Esophagus squamous epithelium (tissue), 5 donors: ENCODE measurements at regions not wholly inside any gene's neighbourhood (a gene's known extent, or its start where the extent isn't known, plus 50 kb on each side); places are given as distances from the start of the nearest gene placed in this dataset.

ENCODE experiments used
- DNase-seq: peaks from one replicate; lab custom pipeline; 2025; lab: John Stamatoyannopoulos, UW
- H3K27ac ChIP-seq, 4 donors: fragments of 200-600 bp; sonication (generic); one replicate each; pipeline ENCODE4 v1.5.1; 2016 to 2019; ENCODE audit warnings: mild to moderate bottlenecking in 1 of 4
- H3K27me3 ChIP-seq, 4 donors: fragments of 200-600 bp; sonication (generic); 1 replicate in 3 of 4; 2 replicates in 1 of 4; pipeline versions ENCODE4 v1.5.1 to v1.6.0; 2017 to 2021; ENCODE audit warnings: antibody characterized with exemption in 1 of 4
- H3K36me3 ChIP-seq, 3 donors: fragments of 200-600 bp; sonication (generic); one replicate each; pipeline ENCODE4 v1.5.1; 2016 to 2019
- H3K4me1 ChIP-seq, 3 donors: fragments of 200-600 bp; sonication (generic); one replicate each; pipeline ENCODE4 v1.5.1; 2017 to 2019
- H3K4me3 ChIP-seq, 4 donors: fragments of 200-600 bp; sonication (generic); 1 replicate in 3 of 4; 2 replicates in 1 of 4; pipeline ENCODE4 v1.5.1; 2016 to 2019; ENCODE audit warnings: mild to moderate bottlenecking in 2 of 4, moderate library complexity in 1 of 4
- H3K9me3 ChIP-seq, 3 donors: fragments of 200-600 bp; sonication (generic); one replicate each; pipeline ENCODE4 v1.5.1; 2016 to 2019
- POLR2A ChIP-seq, 4 donors: fragments of 450-650 bp; IDR thresholded peaks; one replicate each; pipeline ENCODE4 v1.6.1; 2017; ENCODE audit warnings: antibody characterized with exemption in 4 of 4, mild to moderate bottlenecking in 4 of 4, moderate library complexity in 3 of 4
- WGBS, 2 donors: methylation state at CpG; one replicate each; pipeline ENCODE4 v1.1.5; 2018; 5-methylcytosine and 5-hydroxymethylcytosine counted together
- intact Hi-C: fragments of 100-400 bp; cut with DNase I; formaldehyde crosslinking; loops from one replicate; pipeline ENCODE4 v1.15.0; 2022
- TF ChIP-seq, protein P1 (sequence below), 6 experiments: fragments of 450-650 bp in 4 of 6; fragments of 200-600 bp in 2 of 6; sonication (generic) in 2 of 6; IDR thresholded peaks; one replicate each; pipeline ENCODE4 v1.5.1; 2016 to 2019; ENCODE audit warnings: antibody characterized with exemption in 6 of 6, mild to moderate bottlenecking in 4 of 6, moderate library complexity in 4 of 6
- donor health status: DM: yes; HTN: yes; CAD: no.

DNA sequence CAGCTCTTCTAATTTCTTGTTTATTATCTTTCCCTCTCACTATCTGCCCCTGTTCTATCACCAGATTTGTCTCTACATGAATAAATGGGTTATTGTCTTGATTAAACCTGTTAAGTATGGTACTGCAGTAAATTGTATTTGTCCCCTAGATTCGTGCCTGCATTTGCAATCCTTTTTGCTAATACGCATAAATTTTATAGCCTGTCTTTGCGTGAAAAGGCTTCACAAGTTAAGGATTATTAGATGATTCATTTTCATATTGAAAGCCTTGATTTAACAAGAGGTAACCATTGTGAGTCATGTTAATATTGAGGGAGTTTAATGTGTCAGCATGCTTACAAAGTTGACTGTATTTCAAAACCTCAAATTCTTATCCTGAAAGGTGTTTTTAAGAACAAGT lies 204.6 kb downstream of the PCSK1 start:
- TF ChIP-seq, protein P1, sequence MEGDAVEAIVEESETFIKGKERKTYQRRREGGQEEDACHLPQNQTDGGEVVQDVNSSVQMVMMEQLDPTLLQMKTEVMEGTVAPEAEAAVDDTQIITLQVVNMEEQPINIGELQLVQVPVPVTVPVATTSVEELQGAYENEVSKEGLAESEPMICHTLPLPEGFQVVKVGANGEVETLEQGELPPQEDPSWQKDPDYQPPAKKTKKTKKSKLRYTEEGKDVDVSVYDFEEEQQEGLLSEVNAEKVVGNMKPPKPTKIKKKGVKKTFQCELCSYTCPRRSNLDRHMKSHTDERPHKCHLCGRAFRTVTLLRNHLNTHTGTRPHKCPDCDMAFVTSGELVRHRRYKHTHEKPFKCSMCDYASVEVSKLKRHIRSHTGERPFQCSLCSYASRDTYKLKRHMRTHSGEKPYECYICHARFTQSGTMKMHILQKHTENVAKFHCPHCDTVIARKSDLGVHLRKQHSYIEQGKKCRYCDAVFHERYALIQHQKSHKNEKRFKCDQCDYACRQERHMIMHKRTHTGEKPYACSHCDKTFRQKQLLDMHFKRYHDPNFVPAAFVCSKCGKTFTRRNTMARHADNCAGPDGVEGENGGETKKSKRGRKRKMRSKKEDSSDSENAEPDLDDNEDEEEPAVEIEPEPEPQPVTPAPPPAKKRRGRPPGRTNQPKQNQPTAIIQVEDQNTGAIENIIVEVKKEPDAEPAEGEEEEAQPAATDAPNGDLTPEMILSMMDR (IDR thresholded peaks at IDR 0.05): no peak
- TF ChIP-seq POLR2A (IDR thresholded peaks at IDR 0.05): no peak
- Histone ChIP-seq H3K27me3 (no peaks in the 10 kb centered on the region), H3K4me1 (peaks cover 0 to 28% (median 0%) of the 10 kb centered on the region in 3 donors), H3K9me3 (no peaks in the 10 kb centered on the region), H3K27ac (peak overlapping the region; percentile 13 to 62 (median 42)), H3K4me3 (no peak overlapping the region), H3K36me3 (no peaks in the 10 kb centered on the region)
- DNase-seq: no peak
- intact Hi-C loops: no loop called here
- 32 to 46% methylated on average over 3 of the region's 3 CpGs for WGBS, 2 donors

DNA sequence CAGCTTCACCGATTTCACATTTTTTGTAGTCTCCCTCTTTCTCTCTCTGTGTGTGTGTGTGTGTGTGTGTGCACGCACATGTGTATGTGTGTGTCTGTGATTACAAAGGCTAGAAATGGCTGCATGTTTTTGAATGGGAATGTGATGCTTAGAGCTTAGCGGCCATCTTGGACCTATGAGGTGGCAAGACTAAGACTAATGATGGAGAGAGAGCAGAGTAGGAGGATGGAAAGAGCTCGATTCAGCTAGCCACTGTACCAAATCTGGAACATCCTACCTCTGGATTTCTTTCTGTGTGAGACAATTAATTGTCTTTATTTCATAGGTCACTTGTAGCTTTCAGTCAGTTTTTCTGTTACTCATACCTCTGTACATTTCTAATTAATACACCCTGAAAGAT lies 205.1 kb downstream of the PCSK1 start:
- Histone ChIP-seq H3K36me3 (no peaks in the 10 kb centered on the region), H3K4me3 (no peak overlapping the region), H3K27me3 (no peaks in the 10 kb centered on the region), H3K9me3 (no peaks in the 10 kb centered on the region), H3K27ac (peak overlapping the region; percentile 13 to 62 (median 42)), H3K4me1 (peaks cover 0 to 28% (median 0%) of the 10 kb centered on the region in 3 donors)
- no peak for DNase-seq
- intact Hi-C loops: no loop called here
- TF ChIP-seq, protein P1 (IDR thresholded peaks at IDR 0.05): no peak
- no peak for TF ChIP-seq POLR2A (IDR thresholded peaks at IDR 0.05)
- WGBS, 2 donors: 77 to 80% methylated on average over 4 of the region's 4 CpGs

DNA sequence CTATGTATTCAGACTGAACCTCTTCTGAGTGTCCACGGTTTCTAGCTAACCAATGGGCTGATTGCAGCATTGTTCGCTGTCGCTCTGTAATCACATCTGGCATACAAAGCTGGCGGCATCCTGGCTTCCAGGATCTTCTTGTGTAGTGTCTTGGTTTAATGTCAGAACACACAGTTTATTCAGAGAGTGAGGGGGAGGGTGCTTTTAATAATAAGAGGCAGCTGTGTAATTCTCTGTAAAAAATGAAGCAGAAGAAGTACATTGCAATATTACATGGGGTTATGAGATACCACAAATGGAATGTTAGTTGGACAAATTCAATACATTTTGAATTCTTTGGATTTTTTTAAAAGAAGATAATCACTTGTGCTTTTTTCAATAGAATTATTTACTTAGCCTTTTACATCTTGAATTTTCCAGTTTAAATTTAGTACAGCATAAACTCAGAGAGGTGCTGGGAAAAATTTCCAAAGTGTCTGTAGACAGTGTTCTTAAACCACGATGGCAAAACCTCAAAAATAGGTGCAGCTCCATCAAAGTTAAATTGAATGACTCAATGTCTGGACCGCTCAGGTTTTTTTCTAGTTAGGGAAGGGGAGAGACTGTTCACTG lies 206.0 kb downstream of the PCSK1 start:
- H3K9me3 ChIP-seq: no peaks in the 10 kb centered on the region
- TF ChIP-seq, protein P1 (IDR thresholded peaks at IDR 0.05): no peak
- no peak for TF ChIP-seq POLR2A (IDR thresholded peaks at IDR 0.05)
- WGBS, 2 donors: 36 to 48% methylated on average over 6 of the region's 6 CpGs
- H3K4me1 ChIP-seq: peaks cover 0 to 28% (median 0%) of the 10 kb centered on the region in 3 donors
- no peaks in the 10 kb centered on the region for H3K27me3 ChIP-seq
- H3K4me3 ChIP-seq: peak overlapping the region in 1 of 4 donors; percentile 9
- no peak for DNase-seq
- no peaks in the 10 kb centered on the region for H3K36me3 ChIP-seq
- intact Hi-C loops: no loop called here
- H3K27ac ChIP-seq: peak overlapping the region in 1 of 4 donors; percentile 40

DNA sequence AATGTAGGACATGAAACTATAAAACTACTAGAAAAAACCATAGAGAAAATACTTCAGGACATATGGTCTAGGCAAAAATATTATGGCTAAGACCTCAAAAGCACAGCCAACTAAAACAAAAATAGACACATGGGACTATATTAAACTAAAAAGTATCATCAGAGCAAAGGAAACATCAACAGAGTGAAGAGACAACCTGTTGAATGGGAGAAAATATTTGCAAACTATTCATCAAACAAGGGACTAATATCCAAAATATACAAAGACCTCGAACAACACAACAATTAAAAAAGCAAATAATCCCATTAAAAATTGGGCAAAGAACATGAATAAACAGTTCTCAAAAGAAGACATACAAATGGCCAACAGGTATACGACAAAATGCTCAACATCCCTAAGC lies 210.9 kb downstream of the PCSK1 start:
- TF ChIP-seq POLR2A (IDR thresholded peaks at IDR 0.05): no peak
- TF ChIP-seq, protein P1 (IDR thresholded peaks at IDR 0.05): no peak
- Histone ChIP-seq H3K4me1 (peaks cover 0 to 23% (median 4%) of the 10 kb centered on the region in 3 donors), H3K27me3 (no peaks in the 10 kb centered on the region), H3K27ac (no peak overlapping the region), H3K36me3 (no peaks in the 10 kb centered on the region), H3K9me3 (no peaks in the 10 kb centered on the region), H3K4me3 (no peak overlapping the region)
- no peak for DNase-seq
- WGBS, 2 donors: 54 to 95% methylated on average over 2 of the region's 2 CpGs
- intact Hi-C loops: no loop called here

DNA sequence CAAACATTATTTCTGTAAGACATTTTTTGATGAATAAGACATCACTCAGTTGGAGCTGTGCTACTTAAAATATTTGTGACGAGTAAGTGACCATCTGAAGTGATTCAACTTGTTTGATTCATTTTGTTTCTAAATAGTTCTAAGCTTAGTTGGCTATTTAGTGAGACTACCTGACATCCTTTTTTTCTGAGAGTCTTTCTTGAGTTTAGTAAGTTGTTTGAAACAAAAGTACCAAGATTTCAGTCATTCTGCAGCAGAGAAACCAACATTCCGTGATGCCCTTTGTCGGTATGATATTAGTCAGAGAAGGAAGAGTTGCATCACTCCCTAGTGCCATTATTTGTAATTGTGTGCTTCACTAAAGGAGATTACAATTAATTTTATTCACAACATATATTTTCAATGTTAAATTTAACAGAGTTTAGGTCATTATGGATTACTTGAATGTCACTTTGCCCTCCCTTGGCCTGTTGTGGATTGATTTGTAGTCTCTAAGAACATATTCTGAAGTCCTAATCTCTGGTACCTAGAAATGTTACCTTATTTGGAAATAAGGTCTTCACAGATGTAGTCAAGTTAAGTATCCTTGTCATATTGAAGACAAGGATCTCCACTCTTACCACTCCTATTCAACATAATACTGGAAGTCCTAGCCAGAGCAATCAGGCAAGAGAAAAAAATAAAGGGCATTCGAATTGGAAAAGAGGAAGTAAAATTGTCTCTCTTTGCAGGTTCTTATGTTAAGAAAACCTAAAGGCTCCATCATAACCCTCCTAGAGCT lies 212.2 kb downstream of the PCSK1 start:
- WGBS, 2 donors: 39 to 44% methylated on average over 4 of the region's 4 CpGs
- DNase-seq: no peak
- peaks cover 0 to 16% (median 4%) of the 10 kb centered on the region in 3 donors for H3K4me1 ChIP-seq
- no peak overlapping the region for H3K4me3 ChIP-seq
- H3K27ac ChIP-seq: no peak overlapping the region
- no peaks in the 10 kb centered on the region for H3K9me3 ChIP-seq
- intact Hi-C loops: no loop called here
- no peaks in the 10 kb centered on the region for H3K27me3 ChIP-seq
- TF ChIP-seq, protein P1 (IDR thresholded peaks at IDR 0.05): no peak
- TF ChIP-seq POLR2A (IDR thresholded peaks at IDR 0.05): no peak
- no peaks in the 10 kb centered on the region for H3K36me3 ChIP-seq
